NCI-H2107 (cell line): ENCODE measurements at regions not wholly inside any gene's neighbourhood (a gene's known extent, or its start where the extent isn't known, plus 50 kb on each side); places are given as distances from the start of the nearest gene placed in this dataset.
"Not testable (repeated sequence)": the region's sequence is repeated elsewhere in the genome, so short reads cannot be mapped to it uniquely, and the experiment has no call there.

Experiments
- DNase-seq: peaks from one replicate; lab custom pipeline; 2025; lab: John Stamatoyannopoulos, UW

GRCh38 chr7:79714081-79714480, 260.6 kb upstream of the MAGI2 start:
- no peak for DNase-seq

GRCh38 chr7:79713276-79713675, 259.8 kb upstream of the MAGI2 start:
- DNase-seq, result no peak

- DNase-seq, result no peak
Measured at GRCh38 chr7:79711660-79712059, 258.2 kb upstream of the MAGI2 start.

GRCh38 chr7:79709574-79710409, 256.3 kb upstream of the MAGI2 start:
- no peak for DNase-seq

DNA sequence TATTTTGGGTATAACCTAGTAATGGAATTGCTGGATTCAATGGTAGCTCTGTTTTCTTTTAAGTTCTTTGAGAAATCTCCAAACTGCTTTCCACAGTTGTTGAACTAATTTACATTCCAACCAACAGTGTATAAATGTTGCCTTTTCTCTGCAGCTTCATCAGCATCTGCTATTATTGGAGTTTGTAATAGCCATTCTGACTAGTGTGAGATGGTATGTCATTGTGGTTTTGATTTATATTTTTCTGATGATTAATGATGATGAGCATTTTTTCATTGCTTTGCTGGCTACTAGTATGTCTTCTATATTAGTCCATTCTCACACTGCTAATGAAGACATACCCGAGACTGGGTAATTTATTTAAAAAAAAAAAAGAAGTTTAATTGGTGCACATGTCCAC, 248.6 kb upstream of the MAGI2 start:
- no peak for DNase-seq

DNA sequence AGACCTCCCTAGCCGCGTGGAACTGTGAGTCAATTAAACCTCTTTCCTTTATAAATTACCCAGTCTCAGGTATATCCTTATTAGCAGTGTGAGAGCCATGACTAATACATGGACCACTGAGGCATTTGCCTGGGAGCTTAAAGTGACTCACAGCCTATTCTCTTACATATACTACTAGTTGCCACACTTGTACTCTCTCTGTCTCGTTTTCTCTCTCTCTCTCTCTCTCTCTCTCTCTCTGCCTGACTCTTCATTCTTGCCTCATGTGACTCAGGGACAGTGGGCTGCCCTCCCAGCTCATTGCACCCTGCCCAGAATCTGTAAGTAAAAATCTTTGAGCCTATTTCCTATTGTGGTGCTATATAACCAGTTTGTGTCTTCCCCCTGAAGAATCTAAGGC, 238.5 kb upstream of the MAGI2 start:
- DNase-seq, result no peak

DNA sequence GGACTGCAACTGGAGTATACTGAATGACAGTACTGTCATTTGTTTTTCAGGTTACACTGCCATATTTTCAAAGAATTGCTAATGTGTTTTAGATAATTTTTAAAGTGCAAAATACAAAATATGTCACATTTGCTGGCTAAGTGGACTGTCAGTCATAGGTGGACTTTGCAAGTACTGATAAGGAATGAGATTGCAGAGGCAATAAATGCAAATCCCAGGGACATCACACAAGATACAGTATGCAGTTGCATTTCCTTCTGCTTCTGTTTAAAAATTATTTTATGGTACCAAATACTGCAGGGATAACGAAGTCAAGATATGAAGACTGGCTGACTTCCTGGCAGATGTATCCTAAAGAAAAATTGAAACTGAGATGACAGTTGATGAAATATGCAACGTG, 237.6 kb upstream of the MAGI2 start:
- no peak for DNase-seq

- DNase-seq, result no peak
Measured at GRCh38 chr7:79684384-79684783, 230.9 kb upstream of the MAGI2 start.

DNA sequence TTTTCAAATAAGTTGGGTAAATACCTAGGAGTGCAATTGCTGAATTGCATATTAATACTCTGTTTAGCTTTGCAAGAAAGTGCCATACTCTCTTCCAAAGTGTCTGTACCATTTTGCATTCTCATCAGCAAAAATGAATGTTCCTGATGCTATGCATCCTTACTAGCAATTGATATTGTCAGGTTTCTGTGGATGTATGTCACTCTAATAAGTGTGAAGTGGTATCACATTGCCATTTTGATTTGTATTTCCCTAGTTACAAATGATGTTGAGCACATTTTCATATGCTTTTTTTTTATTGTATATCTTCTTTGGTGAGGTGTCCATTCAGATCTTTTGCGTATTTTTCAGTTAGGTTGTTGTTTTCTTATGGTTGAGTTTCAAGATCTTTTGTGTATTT, 230.4 kb upstream of the MAGI2 start:
- DNase-seq, result no peak

GRCh38 chr7:79683185-79683890, 229.9 kb upstream of the MAGI2 start:
- DNase-seq, result no peak

GRCh38 chr7:79681454-79681853, 228.0 kb upstream of the MAGI2 start:
- no peak for DNase-seq

- no peak for DNase-seq
Measured at GRCh38 chr7:79673969-79674368, 220.5 kb upstream of the MAGI2 start.

- DNase-seq, result no peak
Measured at GRCh38 chr7:79673421-79673820, 220.0 kb upstream of the MAGI2 start.

- no peak for DNase-seq
Measured at GRCh38 chr7:79668292-79668691, 214.8 kb upstream of the MAGI2 start.

- no peak for DNase-seq
Measured at GRCh38 chr7:79666472-79666871, 213.0 kb upstream of the MAGI2 start.

GRCh38 chr7:79664884-79665676, 211.6 kb upstream of the MAGI2 start:
- no peak for DNase-seq

- DNase-seq, result no peak
Measured at GRCh38 chr7:79658304-79658703, 204.8 kb upstream of the MAGI2 start.

DNA sequence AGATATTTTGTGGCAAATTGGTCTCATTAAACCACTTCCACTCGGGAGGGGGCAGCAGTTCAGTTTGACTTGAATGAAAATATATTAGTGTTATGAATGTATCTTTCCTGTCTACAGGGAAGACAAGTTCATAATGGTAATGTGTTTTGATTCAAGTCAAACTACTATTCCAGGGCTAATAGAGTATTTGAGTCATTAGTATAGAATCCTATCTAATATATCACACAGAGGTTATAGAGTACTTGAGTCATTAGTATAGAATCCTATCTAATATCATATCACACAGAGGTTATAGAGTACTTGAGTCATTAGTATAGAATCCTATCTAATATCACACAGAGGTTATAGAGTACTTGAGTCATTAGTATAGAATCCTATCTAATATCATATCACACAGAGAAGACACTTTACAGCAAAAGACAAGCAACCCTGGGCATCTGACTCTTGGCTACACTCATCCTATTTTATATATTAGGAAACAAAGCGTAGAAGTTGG, 199.7 kb upstream of the MAGI2 start:
- no peak for DNase-seq

- no peak for DNase-seq
Measured at GRCh38 chr7:79652619-79653018, 199.2 kb upstream of the MAGI2 start.

GRCh38 chr7:79647711-79648110, 194.2 kb upstream of the MAGI2 start:
- no peak for DNase-seq

GRCh38 chr7:79646278-79646677, 192.8 kb upstream of the MAGI2 start:
- DNase-seq, result no peak

- DNase-seq, result no peak
Measured at GRCh38 chr7:79636849-79637248, 183.4 kb upstream of the MAGI2 start.

GRCh38 chr7:79625921-79626320, 172.5 kb upstream of the MAGI2 start:
- not testable (repeated sequence) for DNase-seq
